Fibroblast of lung (primary cell): ENCODE measurements at regions not wholly inside any gene's neighbourhood (a gene's known extent, or its start where the extent isn't known, plus 50 kb on each side); places are given as distances from the start of the nearest gene placed in this dataset.

ENCODE experiments used
- DNase-seq, 2 donors: peaks; one replicate each; pipeline versions ENCODE4 v3.0.0 to v3.0.0-alpha.2; 2010; ENCODE audit warnings: low read depth in 2 of 2
- H2AFZ ChIP-seq: 2 replicates; pipeline ENCODE4 v1.5.1; 2012; ENCODE audit warnings: low read length, control low read depth, inconsistent platforms
- H3K27ac ChIP-seq: 2 replicates; pipeline ENCODE4 v1.5.1; 2011; ENCODE audit warnings: low read length, control low read depth; ENCODE audit not compliant: insufficient read depth
- H3K27me3 ChIP-seq: 2 replicates; pipeline ENCODE4 v1.5.1; 2011; ENCODE audit warnings: mild to moderate bottlenecking, low read length; ENCODE audit not compliant: control insufficient read depth, insufficient read depth
- H3K36me3 ChIP-seq: 2 replicates; pipeline ENCODE4 v1.5.1; 2011; ENCODE audit warnings: low read length; ENCODE audit not compliant: control insufficient read depth, insufficient read depth
- H3K4me1 ChIP-seq: 2 replicates; pipeline ENCODE4 v1.5.1; 2011; ENCODE audit warnings: low read length; ENCODE audit not compliant: control insufficient read depth, insufficient read depth; ENCODE audit errors: extremely low read depth
- H3K4me2 ChIP-seq: 2 replicates; pipeline ENCODE4 v1.5.1; 2011; ENCODE audit warnings: low read length, control low read depth; ENCODE audit not compliant: insufficient read depth; ENCODE audit errors: extremely low read depth
- H3K4me3 ChIP-seq, 4 experiments: fragments of 200-600 bp in 1 of 4; sonication (generic) in 1 of 4; replicated peaks in 1 of 4; 2 replicates each; pipeline ENCODE4 v1.5.1; 2011 to 2016; ENCODE audit warnings: low read length in 4 of 4, low read depth in 3 of 4, mild to moderate bottlenecking in 3 of 4, control low read depth in 2 of 4, inconsistent platforms in 1 of 4, mixed read lengths in 1 of 4; ENCODE audit not compliant: insufficient read depth in 1 of 4; ENCODE audit errors: control extremely low read depth in 1 of 4
- H3K79me2 ChIP-seq: 2 replicates; pipeline ENCODE4 v1.5.1; 2012; ENCODE audit warnings: mild to moderate bottlenecking, low read length, inconsistent platforms; ENCODE audit not compliant: control insufficient read depth, insufficient read depth
- H3K9ac ChIP-seq: 2 replicates; pipeline ENCODE4 v1.5.1; 2011; ENCODE audit warnings: mild to moderate bottlenecking, low read length, control low read depth; ENCODE audit not compliant: insufficient read depth
- H3K9me3 ChIP-seq: 2 replicates; pipeline ENCODE4 v1.5.1; 2012; ENCODE audit warnings: low read depth, low read length; ENCODE audit not compliant: control insufficient read depth, insufficient read depth
- H4K20me1 ChIP-seq: 2 replicates; pipeline ENCODE4 v1.5.1; 2011; ENCODE audit warnings: low read length; ENCODE audit not compliant: control insufficient read depth, insufficient read depth; ENCODE audit errors: extremely low read depth
- CTCF ChIP-seq, 2 donors: IDR thresholded peaks in 1 of 2; conservative IDR thresholded peaks in 1 of 2; 1 replicate in 1 of 2; 2 replicates in 1 of 2; pipeline ENCODE4 v1.5.1; 2011 to 2012; ENCODE audit warnings: low read length in 2 of 2, control low read depth in 1 of 2, inconsistent platforms in 1 of 2, low read depth in 1 of 2, mild to moderate bottlenecking in 1 of 2
- EZH2 ChIP-seq: IDR thresholded peaks from 2 replicates; pipeline ENCODE4 v1.5.1; 2012; ENCODE audit warnings: low read length, control low read depth, mild to moderate bottlenecking; ENCODE audit errors: missing control alignments

DNA sequence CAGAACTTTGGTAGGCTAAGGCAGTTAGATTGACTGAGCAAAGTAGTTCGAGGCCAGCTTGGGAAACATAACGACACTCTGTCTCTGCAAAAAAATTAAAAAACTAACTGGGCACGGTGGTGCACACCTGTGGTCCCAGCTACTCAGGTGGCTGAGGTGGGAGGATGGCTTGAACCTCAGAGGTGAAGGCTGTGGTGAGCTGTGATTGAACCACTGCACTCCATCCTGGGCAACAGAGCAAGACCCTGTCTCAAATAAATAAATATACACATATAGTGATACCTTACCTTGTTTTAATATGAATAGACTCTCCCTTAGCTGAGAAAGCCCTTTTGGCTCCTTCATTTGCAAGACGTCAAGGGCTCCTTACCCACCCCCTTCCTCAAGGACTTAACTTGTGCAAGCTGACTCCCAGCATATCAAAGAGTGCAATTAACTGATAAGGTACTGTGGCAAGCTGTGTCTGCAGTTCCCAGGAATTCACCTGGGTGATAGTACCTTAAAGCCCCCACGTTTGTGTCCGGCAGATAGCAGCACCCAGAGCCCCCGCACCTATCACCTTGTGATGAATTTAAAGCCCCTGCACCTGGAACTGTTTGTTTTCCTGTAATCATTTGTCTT lies 655.6 kb upstream of the GALNTL6 start:
- Histone ChIP-seq H3K4me3 (no peak overlapping the region), H2AFZ (no peak overlapping the region), H4K20me1 (no peaks in the 10 kb centered on the region), H3K79me2 (no peaks in the 10 kb centered on the region), H3K27ac (no peak overlapping the region), H3K4me2 (no peak overlapping the region), H3K4me1 (no peaks in the 10 kb centered on the region), H3K27me3 (no peaks in the 10 kb centered on the region), H3K9ac (no peak overlapping the region), H3K36me3 (no peaks in the 10 kb centered on the region), H3K9me3 (no peaks in the 10 kb centered on the region)
- TF ChIP-seq CTCF (conservative IDR thresholded peaks at IDR 0.05 in 1 of 2, IDR thresholded peaks at IDR 0.05 in 1 of 2; ENCODE audit: low read depth in 1 of 2, low read length in 2 of 2) (no peak), EZH2 (no peak)
- DNase-seq, result no peak

DNA sequence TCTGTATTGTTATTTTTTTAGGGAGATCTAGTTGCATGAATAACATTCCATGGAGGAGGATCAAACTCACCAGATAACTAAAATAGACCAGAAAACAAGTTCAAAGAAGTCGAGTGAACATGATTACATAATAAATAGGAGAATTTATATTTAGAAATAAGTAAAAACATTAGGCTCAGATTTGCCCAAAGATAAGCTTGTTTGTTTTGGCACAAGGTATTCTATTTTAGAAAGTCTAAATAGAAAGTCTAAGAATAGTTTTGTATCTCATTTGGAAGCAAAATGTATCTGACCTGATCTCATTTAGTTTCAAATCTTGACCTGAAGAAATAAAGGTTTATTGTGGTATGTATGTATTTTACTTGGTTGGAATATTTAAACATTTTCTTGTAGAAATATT lies 670.6 kb upstream of the GALNTL6 start:
- no peak overlapping the region for H3K9ac ChIP-seq
- no peak for TF ChIP-seq EZH2
- TF ChIP-seq CTCF (conservative IDR thresholded peaks at IDR 0.05 in 1 of 2, IDR thresholded peaks at IDR 0.05 in 1 of 2; ENCODE audit: low read depth in 1 of 2, low read length in 2 of 2), result no peak
- no peaks in the 10 kb centered on the region for H3K27me3 ChIP-seq
- no peak overlapping the region for H2AFZ ChIP-seq
- H3K4me1 ChIP-seq, result no peaks in the 10 kb centered on the region
- H4K20me1 ChIP-seq, result no peaks in the 10 kb centered on the region
- no peak for DNase-seq
- no peak overlapping the region for H3K4me3 ChIP-seq
- H3K4me2 ChIP-seq, result no peak overlapping the region
- H3K79me2 ChIP-seq, result no peaks in the 10 kb centered on the region
- no peaks in the 10 kb centered on the region for H3K36me3 ChIP-seq
- no peaks in the 10 kb centered on the region for H3K9me3 ChIP-seq
- H3K27ac ChIP-seq, result no peak overlapping the region

- Histone ChIP-seq H3K4me2 (no peak overlapping the region), H3K27ac (no peak overlapping the region), H3K4me3 (no peak overlapping the region), H3K27me3 (no peaks in the 10 kb centered on the region), H3K79me2 (no peaks in the 10 kb centered on the region), H3K9ac (no peak overlapping the region), H3K9me3 (no peaks in the 10 kb centered on the region), H2AFZ (no peak overlapping the region), H4K20me1 (no peaks in the 10 kb centered on the region), H3K4me1 (no peaks in the 10 kb centered on the region), H3K36me3 (no peaks in the 10 kb centered on the region)
- TF ChIP-seq CTCF (conservative IDR thresholded peaks at IDR 0.05 in 1 of 2, IDR thresholded peaks at IDR 0.05 in 1 of 2; ENCODE audit: low read depth in 1 of 2, low read length in 2 of 2) (no peak), EZH2 (no peak)
- no peak for DNase-seq
Measured at GRCh38 chr4:171142045-171142444, 671.2 kb upstream of the GALNTL6 start.
